CD14-positive monocyte (primary cell): ENCODE measurements at regions not wholly inside any gene's neighbourhood (a gene's known extent, or its start where the extent isn't known, plus 50 kb on each side); places are given as distances from the start of the nearest gene placed in this dataset.

Experiments
- DNase-seq, 3 donors: peaks; one replicate each; pipeline ENCODE4 v3.0.0-alpha.2; 2011 to 2022
- H2AFZ ChIP-seq: 2 replicates; pipeline ENCODE4 v1.6.0; 2012; ENCODE audit warnings: mild to moderate bottlenecking, low read depth, low read length, inconsistent platforms; ENCODE audit not compliant: insufficient read depth, poor library complexity, severe bottlenecking
- H3K27ac ChIP-seq, 2 donors: 1 replicate in 1 of 2; 2 replicates in 1 of 2; pipeline ENCODE4 v1.5.1; 2012 to 2013; ENCODE audit warnings: low read length in 2 of 2, control low read depth in 1 of 2, inconsistent platforms in 1 of 2, low read depth in 1 of 2, mild to moderate bottlenecking in 1 of 2
- H3K27me3 ChIP-seq, 2 donors: one replicate each; pipeline versions ENCODE4 v1.6.0 to v1.6.1; 2011 to 2013; ENCODE audit warnings: low read length in 2 of 2; ENCODE audit not compliant: control insufficient read depth in 2 of 2, insufficient read depth in 2 of 2
- H3K36me3 ChIP-seq, 2 donors: replicated peaks in 1 of 2; 1 replicate in 1 of 2; 2 replicates in 1 of 2; pipeline versions ENCODE4 v1.5.1 to v1.6.1; 2012 to 2013; ENCODE audit warnings: low read length in 2 of 2, control low read depth in 1 of 2, inconsistent platforms in 1 of 2, mild to moderate bottlenecking in 1 of 2; ENCODE audit not compliant: insufficient read depth in 2 of 2, control insufficient read depth in 1 of 2
- H3K4me1 ChIP-seq, 2 donors: 1 replicate in 1 of 2; 2 replicates in 1 of 2; pipeline versions ENCODE4 v1.5.1 to v1.6.1; 2012 to 2013; ENCODE audit warnings: low read length in 2 of 2, control low read depth in 1 of 2, inconsistent platforms in 1 of 2, mild to moderate bottlenecking in 1 of 2, moderate library complexity in 1 of 2; ENCODE audit not compliant: insufficient read depth in 2 of 2, control insufficient read depth in 1 of 2
- H3K4me2 ChIP-seq: replicated peaks from 2 replicates; pipeline ENCODE3; 2012; ENCODE audit warnings: low read length, moderate library complexity, mild to moderate bottlenecking; ENCODE audit not compliant: poor library complexity, severe bottlenecking; ENCODE audit errors: extremely low read depth
- H3K4me3 ChIP-seq, 3 experiments: fragments of 200-600 bp in 1 of 3; sonication (generic) in 1 of 3; replicated peaks in 1 of 3; 1 replicate in 2 of 3; 2 replicates in 1 of 3; pipeline ENCODE4 v1.5.1; 2011 to 2013; ENCODE audit warnings: low read length in 3 of 3, mild to moderate bottlenecking in 3 of 3, control low read depth in 2 of 3, low read depth in 2 of 3, inconsistent platforms in 1 of 3, moderate library complexity in 1 of 3
- H3K79me2 ChIP-seq: 2 replicates; pipeline ENCODE4 v1.6.0; 2012; ENCODE audit warnings: mild to moderate bottlenecking, control low read depth, inconsistent platforms, low read length, moderate library complexity; ENCODE audit not compliant: insufficient read depth
- H3K9ac ChIP-seq: 2 replicates; pipeline ENCODE4 v1.6.0; 2017; ENCODE audit warnings: low read length, mild to moderate bottlenecking; ENCODE audit not compliant: insufficient read depth, poor library complexity, severe bottlenecking
- H3K9me3 ChIP-seq, 2 donors: replicated peaks in 1 of 2; 1 replicate in 1 of 2; 2 replicates in 1 of 2; pipeline versions ENCODE4 v1.5.1 to v1.6.1; 2012 to 2013; ENCODE audit warnings: low read length in 2 of 2, control low read depth in 1 of 2; ENCODE audit not compliant: control insufficient read depth in 1 of 2, insufficient read depth in 1 of 2
- H4K20me1 ChIP-seq: 2 replicates; pipeline ENCODE4 v1.6.0; 2012; ENCODE audit warnings: mild to moderate bottlenecking, low read length, control low read depth, moderate library complexity; ENCODE audit not compliant: insufficient read depth
- H3K27ac Mint-ChIP-seq, 7 donors: one replicate each; pipeline ENCODE4 v1.8.0; 2020; ENCODE audit warnings: mild to moderate bottlenecking in 7 of 7, mixed read lengths in 7 of 7, moderate library complexity in 6 of 7, inconsistent platforms in 2 of 7
- H3K27me3 Mint-ChIP-seq, 3 donors: one replicate each; pipeline ENCODE4 v1.8.0; 2021 to 2022; ENCODE audit warnings: low read depth in 3 of 3, mild to moderate bottlenecking in 3 of 3, mixed read lengths in 3 of 3, moderate library complexity in 3 of 3, inconsistent platforms in 1 of 3
- H3K36me3 Mint-ChIP-seq, 2 donors: one replicate each; pipeline ENCODE4 v1.8.0; 2020; ENCODE audit warnings: mixed read lengths in 2 of 2, inconsistent platforms in 1 of 2, mild to moderate bottlenecking in 1 of 2
- H3K4me1 Mint-ChIP-seq: one replicate; pipeline ENCODE4 v1.8.0; 2020; ENCODE audit warnings: mild to moderate bottlenecking, mixed read lengths
- H3K4me3 Mint-ChIP-seq, 2 donors: one replicate each; pipeline ENCODE4 v1.8.0; 2020; ENCODE audit warnings: mild to moderate bottlenecking in 2 of 2, mixed read lengths in 2 of 2, moderate library complexity in 1 of 2
- H3K9me3 Mint-ChIP-seq, 7 donors: one replicate each; pipeline ENCODE4 v1.8.0; 2020 to 2022; ENCODE audit warnings: mixed read lengths in 7 of 7, mild to moderate bottlenecking in 6 of 7, moderate library complexity in 6 of 7, inconsistent platforms in 2 of 7
- CTCF ChIP-seq: fragments of 200-600 bp; IDR thresholded peaks from one replicate; pipeline ENCODE4 v1.8.0; 2022; ENCODE audit warnings: antibody characterized with exemption, mild to moderate bottlenecking
- WGBS: methylation state at CpG from one replicate; pipeline ENCODE4 v1.1.5; 2013; ENCODE audit warnings: missing lambda C conversion rate; ENCODE audit not compliant: insufficient coverage; 5-methylcytosine and 5-hydroxymethylcytosine counted together
- intact Hi-C, 2 donors: fragments of 100-400 bp; cut with micrococcal nuclease; formaldehyde crosslinking; loops; one replicate each; pipeline versions ENCODE4 v1.15.0 to v1.15.1; 2023

GRCh38 chr16:86753399-86753798 lies 175.1 kb downstream of the FOXL1 start:
- no peaks in the 10 kb centered on the region for H4K20me1 ChIP-seq
- H3K27ac ChIP-seq: no peak overlapping the region
- no peaks in the 10 kb centered on the region for H3K36me3 ChIP-seq
- 83% methylated on average over 9 of the region's 15 CpGs for WGBS
- H2AFZ ChIP-seq: no peak overlapping the region
- TF ChIP-seq CTCF: no peak
- H3K9me3 Mint-ChIP-seq: peaks cover 0 to 1% (median 0%) of the 10 kb centered on the region in 7 donors
- no peak overlapping the region for H3K9ac ChIP-seq
- H3K4me2 ChIP-seq: no peak overlapping the region
- H3K4me1 ChIP-seq: no peaks in the 10 kb centered on the region
- DNase-seq: no peak
- no peaks in the 10 kb centered on the region for H3K79me2 ChIP-seq
- H3K27me3 ChIP-seq: peaks cover 0 to 7% of the 10 kb centered on the region in 2 donors
- H3K9me3 ChIP-seq: no peaks in the 10 kb centered on the region
- H3K36me3 Mint-ChIP-seq: no peaks in the 10 kb centered on the region
- intact Hi-C loops: no loop called here
- H3K4me3 ChIP-seq: no peak overlapping the region
- H3K27me3 Mint-ChIP-seq: peaks cover 23 to 24% (median 24%) of the 10 kb centered on the region in 3 donors
- H3K27ac Mint-ChIP-seq: no peak overlapping the region
- peaks cover 3% of the 10 kb centered on the region for H3K4me1 Mint-ChIP-seq
- no peak overlapping the region for H3K4me3 Mint-ChIP-seq

GRCh38 chr16:86755571-86756006 lies 177.2 kb downstream of the FOXL1 start:
- H4K20me1 ChIP-seq: no peaks in the 10 kb centered on the region
- peaks cover 0 to 1% (median 0%) of the 10 kb centered on the region in 7 donors for H3K9me3 Mint-ChIP-seq
- H3K27ac Mint-ChIP-seq: peak overlapping the region in 1 of 7 donors; percentile 21
- no peak overlapping the region for H3K4me2 ChIP-seq
- intact Hi-C loops: no loop called here
- H3K4me3 Mint-ChIP-seq: no peak overlapping the region
- WGBS: 90% methylated on average over 8 of the region's 13 CpGs
- TF ChIP-seq CTCF: no peak
- no peaks in the 10 kb centered on the region for H3K79me2 ChIP-seq
- no peaks in the 10 kb centered on the region for H3K36me3 ChIP-seq
- peaks cover 3% of the 10 kb centered on the region for H3K4me1 Mint-ChIP-seq
- no peaks in the 10 kb centered on the region for H3K36me3 Mint-ChIP-seq
- no peak overlapping the region for H3K27ac ChIP-seq
- no peak overlapping the region for H2AFZ ChIP-seq
- no peaks in the 10 kb centered on the region for H3K9me3 ChIP-seq
- no peak overlapping the region for H3K9ac ChIP-seq
- H3K4me3 ChIP-seq: no peak overlapping the region
- DNase-seq: no peak
- peaks cover 34 to 41% (median 39%) of the 10 kb centered on the region in 3 donors for H3K27me3 Mint-ChIP-seq
- no peaks in the 10 kb centered on the region for H3K4me1 ChIP-seq
- H3K27me3 ChIP-seq: peaks cover 0 to 11% of the 10 kb centered on the region in 2 donors
